BLaER1 treated with 17β-estradiol and CSF1 and Interleukin-3, amounts not matched to agents 10 nM and 100 nM (cell line): ENCODE measurements at regions not wholly inside any gene's neighbourhood (a gene's known extent, or its start where the extent isn't known, plus 50 kb on each side); places are given as distances from the start of the nearest gene placed in this dataset.

ENCODE experiments used
- H3K27ac ChIP-seq, 11 experiments: shearing (Covaris generic); formaldehyde crosslinking; 2 replicates each; pipeline ENCODE4 v1.8.1; 2022
- H3K27me3 ChIP-seq, 11 experiments: shearing (Covaris generic); formaldehyde crosslinking; 2 replicates each; pipeline ENCODE4 v1.8.1; 2022
- H3K36me3 ChIP-seq, 11 experiments: shearing (Covaris generic); formaldehyde crosslinking; 2 replicates each; pipeline ENCODE4 v1.8.1; 2022
- H3K4me1 ChIP-seq, 10 experiments: shearing (Covaris generic); formaldehyde crosslinking; 2 replicates each; pipeline ENCODE4 v1.8.1; 2022
- H3K4me2 ChIP-seq, 11 experiments: shearing (Covaris generic); formaldehyde crosslinking; 2 replicates each; pipeline ENCODE4 v1.8.1; 2022
- H3K4me3 ChIP-seq, 10 experiments: shearing (Covaris generic); formaldehyde crosslinking; 2 replicates each; pipeline ENCODE4 v1.8.1; 2022
- H3K9ac ChIP-seq, 11 experiments: shearing (Covaris generic); formaldehyde crosslinking; 2 replicates each; pipeline ENCODE4 v1.8.1; 2022
- H3K9me3 ChIP-seq, 11 experiments: shearing (Covaris generic); formaldehyde crosslinking; replicated peaks in 1 of 11; 2 replicates each; pipeline ENCODE4 v1.8.1; 2022
- H4K20me1 ChIP-seq, 11 experiments: shearing (Covaris generic); formaldehyde crosslinking; 2 replicates each; pipeline ENCODE4 v1.8.1; 2022
- Cebpa-rat ChIP-seq, 11 experiments: shearing (Covaris generic); IDR thresholded peaks; 2 replicates each; pipeline ENCODE4 v1.8.1; 2022

- Histone ChIP-seq H3K9ac (no peak overlapping the region), H4K20me1 (no peaks in the 10 kb centered on the region), H3K36me3 (no peaks in the 10 kb centered on the region), H3K4me3 (no peak overlapping the region), H3K27ac (no peak overlapping the region), H3K9me3 (no peaks in the 10 kb centered on the region), H3K4me2 (no peak overlapping the region), H3K4me1 (peaks cover 0 to 11% (median 6%) of the 10 kb centered on the region in 10 experiments; a peak in 8 of 20 replicates), H3K27me3 (no peaks in the 10 kb centered on the region)
- TF ChIP-seq Cebpa-rat (IDR thresholded peaks at IDR 0.05): no peak
These were observed 52.0 kb upstream of the GRAMD1B start for GRCh38 chr11:123378096-123378495.

GRCh38 chr11:123377355-123377754, 52.7 kb upstream of the GRAMD1B start:
- TF ChIP-seq Cebpa-rat (IDR thresholded peaks at IDR 0.05): no peak

GRCh38 chr11:123375832-123376231, 54.2 kb upstream of the GRAMD1B start:
- Histone ChIP-seq H3K4me3 (no peak overlapping the region), H3K36me3 (no peaks in the 10 kb centered on the region), H3K27me3 (no peaks in the 10 kb centered on the region), H3K4me1 (0 out of 20 replicates have a peak, but pooled peaks cover 0 to 7% (median 0%) of the 10 kb centered on the region in 10 experiments), H3K27ac (no peak overlapping the region), H4K20me1 (no peaks in the 10 kb centered on the region), H3K9me3 (no peaks in the 10 kb centered on the region), H3K9ac (no peak overlapping the region), H3K4me2 (no peak overlapping the region)
- no peak for TF ChIP-seq Cebpa-rat (IDR thresholded peaks at IDR 0.05)

More at GRCh38 chr11:123377355-123377754, 52.7 kb upstream of the GRAMD1B start:
- Histone ChIP-seq H3K36me3 (no peaks in the 10 kb centered on the region), H4K20me1 (no peaks in the 10 kb centered on the region), H3K9me3 (no peaks in the 10 kb centered on the region), H3K9ac (no peak overlapping the region), H3K4me1 (peaks cover 0 to 11% (median 6%) of the 10 kb centered on the region in 10 experiments; a peak in 8 of 20 replicates), H3K4me2 (peak overlapping the region in 1 of 11 experiments; percentile 1; a peak in 1 of 22 replicates), H3K27ac (no peak overlapping the region), H3K4me3 (no peak overlapping the region), H3K27me3 (no peaks in the 10 kb centered on the region)

GRCh38 chr11:123374622-123374968, 55.5 kb upstream of the GRAMD1B start:
- Histone ChIP-seq H3K36me3 (no peaks in the 10 kb centered on the region), H3K9ac (no peak overlapping the region), H3K4me1 (0 out of 20 replicates have a peak, but pooled peaks cover 0 to 7% (median 0%) of the 10 kb centered on the region in 10 experiments), H3K4me3 (no peak overlapping the region), H3K4me2 (no peak overlapping the region), H4K20me1 (no peaks in the 10 kb centered on the region), H3K27me3 (no peaks in the 10 kb centered on the region), H3K9me3 (no peaks in the 10 kb centered on the region), H3K27ac (no peak overlapping the region)
- TF ChIP-seq Cebpa-rat (IDR thresholded peaks at IDR 0.05): no peak

- no peak for TF ChIP-seq Cebpa-rat (IDR thresholded peaks at IDR 0.05)
- Histone ChIP-seq H3K36me3 (no peaks in the 10 kb centered on the region), H3K27ac (no peak overlapping the region), H3K9me3 (no peaks in the 10 kb centered on the region), H3K4me2 (no peak overlapping the region), H3K9ac (no peak overlapping the region), H3K4me1 (0 out of 20 replicates have a peak, but pooled peaks cover 0 to 7% (median 0%) of the 10 kb centered on the region in 10 experiments), H4K20me1 (no peaks in the 10 kb centered on the region), H3K27me3 (no peaks in the 10 kb centered on the region), H3K4me3 (no peak overlapping the region)
These were observed 56.1 kb upstream of the GRAMD1B start for GRCh38 chr11:123373754-123374621.

- Histone ChIP-seq H3K9me3 (no peaks in the 10 kb centered on the region), H3K27ac (no peak overlapping the region), H3K27me3 (no peaks in the 10 kb centered on the region), H3K4me1 (0 out of 20 replicates have a peak, but pooled peaks cover 0 to 7% (median 0%) of the 10 kb centered on the region in 10 experiments), H3K36me3 (no peaks in the 10 kb centered on the region), H3K4me3 (no peak overlapping the region), H3K4me2 (no peak overlapping the region), H3K9ac (no peak overlapping the region), H4K20me1 (no peaks in the 10 kb centered on the region)
- no peak for TF ChIP-seq Cebpa-rat (IDR thresholded peaks at IDR 0.05)
These were observed 58.4 kb upstream of the GRAMD1B start for GRCh38 chr11:123371506-123372297.

- no peaks in the 10 kb centered on the region for H3K9me3 ChIP-seq
- no peak overlapping the region for H3K9ac ChIP-seq
- H3K36me3 ChIP-seq: no peaks in the 10 kb centered on the region
- no peak overlapping the region for H3K4me3 ChIP-seq
- no peak overlapping the region for H3K4me2 ChIP-seq
- no peaks in the 10 kb centered on the region for H3K27me3 ChIP-seq
- H3K4me1 ChIP-seq: peaks cover 28 to 35% (median 33%) of the 10 kb centered on the region in 10 experiments
- H4K20me1 ChIP-seq: no peaks in the 10 kb centered on the region
- H3K27ac ChIP-seq: no peak overlapping the region
- no peak for TF ChIP-seq Cebpa-rat (IDR thresholded peaks at IDR 0.05)
These were observed 63.1 kb upstream of the GRAMD1B start for GRCh38 chr11:123366924-123367323.

GRCh38 chr11:123365955-123366354, 64.1 kb upstream of the GRAMD1B start:
- Histone ChIP-seq H3K9ac (no peak overlapping the region), H3K9me3 (no peaks in the 10 kb centered on the region), H4K20me1 (no peaks in the 10 kb centered on the region), H3K27me3 (peaks cover 0 to 9% (median 0%) of the 10 kb centered on the region in 11 experiments; a peak in 3 of 22 replicates), H3K4me1 (peaks cover 28 to 45% (median 42%) of the 10 kb centered on the region in 10 experiments), H3K27ac (no peak overlapping the region), H3K4me3 (no peak overlapping the region), H3K36me3 (no peaks in the 10 kb centered on the region), H3K4me2 (no peak overlapping the region)
- TF ChIP-seq Cebpa-rat (IDR thresholded peaks at IDR 0.05): no peak

- Histone ChIP-seq H4K20me1 (no peaks in the 10 kb centered on the region), H3K4me2 (peak overlapping the region; percentile 73 to 93 (median 84)), H3K9ac (no peak overlapping the region), H3K27me3 (peaks cover 12 to 23% (median 14%) of the 10 kb centered on the region in 11 experiments), H3K4me3 (no peak overlapping the region), H3K9me3 (no peaks in the 10 kb centered on the region), H3K36me3 (no peaks in the 10 kb centered on the region), H3K27ac (no peak overlapping the region), H3K4me1 (peaks cover 29 to 46% (median 42%) of the 10 kb centered on the region in 10 experiments)
- no peak for TF ChIP-seq Cebpa-rat (IDR thresholded peaks at IDR 0.05)
These were observed 66.0 kb upstream of the GRAMD1B start for GRCh38 chr11:123364080-123364479.
